BE2C (cell line): ENCODE measurements at regions not wholly inside any gene's neighbourhood (a gene's known extent, or its start where the extent isn't known, plus 50 kb on each side); places are given as distances from the start of the nearest gene placed in this dataset.

Source experiments
- DNase-seq: peaks from one replicate; pipeline ENCODE4 v3.0.0-alpha.2; 2020
- H3K27me3 ChIP-seq: fragments of 250-450 bp; sonication (Bioruptor Pico); 2 replicates; pipeline ENCODE4 v1.5.1; 2020; ENCODE audit warnings: mild to moderate bottlenecking
- H3K36me3 ChIP-seq: fragments of 250-450 bp; sonication (Bioruptor Pico); 2 replicates; pipeline ENCODE4 v1.5.1; 2020; ENCODE audit warnings: mild to moderate bottlenecking
- H3K4me1 ChIP-seq: fragments of 250-450 bp; sonication (Bioruptor Pico); 2 replicates; pipeline ENCODE4 v1.5.1; 2020
- H3K4me3 ChIP-seq: 2 replicates; pipeline ENCODE4 v1.5.1; 2011; ENCODE audit warnings: low read depth, low read length
- H3K9me3 ChIP-seq: fragments of 250-450 bp; sonication (Bioruptor Pico); 2 replicates; pipeline ENCODE4 v1.5.1; 2020
- TF ChIP-seq, protein P1 (sequence below): IDR thresholded peaks from 2 replicates; pipeline ENCODE4 v1.5.1; 2012; ENCODE audit warnings: mild to moderate bottlenecking, low read depth, low read length

DNA sequence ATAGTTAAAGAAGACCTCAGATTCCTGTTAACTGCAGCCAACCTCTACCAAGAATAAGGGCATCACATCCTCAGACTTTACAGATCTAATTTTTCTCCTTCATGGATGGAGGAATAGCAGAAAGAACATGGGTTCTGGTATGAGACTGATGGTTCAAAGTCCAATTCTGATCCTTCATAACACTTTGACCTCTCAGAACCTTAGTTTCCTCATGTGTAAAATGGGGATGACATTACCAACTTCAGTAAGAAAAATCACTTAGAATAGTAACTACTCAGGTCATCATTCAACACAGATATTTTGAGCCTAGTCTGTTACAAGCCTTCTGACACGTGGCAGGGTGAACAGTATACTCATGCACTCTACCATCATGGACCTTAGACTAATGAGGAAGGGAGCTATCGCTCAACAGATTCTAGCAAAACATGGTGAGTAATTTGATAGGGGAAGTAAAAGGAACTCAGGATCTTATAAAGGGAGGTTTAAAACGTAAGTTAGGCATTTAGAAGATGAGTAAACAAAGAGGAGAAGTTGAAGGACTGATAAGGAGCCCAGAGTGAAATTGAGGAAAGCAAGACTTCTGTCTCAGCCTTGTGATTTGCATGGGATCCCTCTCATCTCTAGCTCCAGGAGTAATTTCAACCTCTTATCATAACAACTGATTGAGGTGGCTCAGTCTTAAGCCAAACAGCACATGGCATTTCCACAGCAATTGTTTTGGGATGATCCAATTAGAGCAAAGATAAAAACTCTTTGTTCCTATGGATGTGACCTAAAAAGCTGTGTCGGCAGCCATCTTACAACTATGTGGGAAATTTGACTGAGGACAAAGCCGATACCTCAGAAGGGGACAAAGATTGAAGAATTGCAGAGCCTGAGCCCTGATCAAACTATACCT is 69.2 kb upstream of the TCF7L2 start:
- no peak for DNase-seq
- no peak overlapping the region for H3K4me3 ChIP-seq
- H3K9me3 ChIP-seq, result no peaks in the 10 kb centered on the region
- TF ChIP-seq, protein P1, sequence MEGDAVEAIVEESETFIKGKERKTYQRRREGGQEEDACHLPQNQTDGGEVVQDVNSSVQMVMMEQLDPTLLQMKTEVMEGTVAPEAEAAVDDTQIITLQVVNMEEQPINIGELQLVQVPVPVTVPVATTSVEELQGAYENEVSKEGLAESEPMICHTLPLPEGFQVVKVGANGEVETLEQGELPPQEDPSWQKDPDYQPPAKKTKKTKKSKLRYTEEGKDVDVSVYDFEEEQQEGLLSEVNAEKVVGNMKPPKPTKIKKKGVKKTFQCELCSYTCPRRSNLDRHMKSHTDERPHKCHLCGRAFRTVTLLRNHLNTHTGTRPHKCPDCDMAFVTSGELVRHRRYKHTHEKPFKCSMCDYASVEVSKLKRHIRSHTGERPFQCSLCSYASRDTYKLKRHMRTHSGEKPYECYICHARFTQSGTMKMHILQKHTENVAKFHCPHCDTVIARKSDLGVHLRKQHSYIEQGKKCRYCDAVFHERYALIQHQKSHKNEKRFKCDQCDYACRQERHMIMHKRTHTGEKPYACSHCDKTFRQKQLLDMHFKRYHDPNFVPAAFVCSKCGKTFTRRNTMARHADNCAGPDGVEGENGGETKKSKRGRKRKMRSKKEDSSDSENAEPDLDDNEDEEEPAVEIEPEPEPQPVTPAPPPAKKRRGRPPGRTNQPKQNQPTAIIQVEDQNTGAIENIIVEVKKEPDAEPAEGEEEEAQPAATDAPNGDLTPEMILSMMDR, result no peak
- no peaks in the 10 kb centered on the region; the same call in 1 of the 2 replicates for H3K36me3 ChIP-seq
- no peaks in the 10 kb centered on the region; the same call in 1 of the 2 replicates for H3K4me1 ChIP-seq
- H3K27me3 ChIP-seq, result no peaks in the 10 kb centered on the region

DNA sequence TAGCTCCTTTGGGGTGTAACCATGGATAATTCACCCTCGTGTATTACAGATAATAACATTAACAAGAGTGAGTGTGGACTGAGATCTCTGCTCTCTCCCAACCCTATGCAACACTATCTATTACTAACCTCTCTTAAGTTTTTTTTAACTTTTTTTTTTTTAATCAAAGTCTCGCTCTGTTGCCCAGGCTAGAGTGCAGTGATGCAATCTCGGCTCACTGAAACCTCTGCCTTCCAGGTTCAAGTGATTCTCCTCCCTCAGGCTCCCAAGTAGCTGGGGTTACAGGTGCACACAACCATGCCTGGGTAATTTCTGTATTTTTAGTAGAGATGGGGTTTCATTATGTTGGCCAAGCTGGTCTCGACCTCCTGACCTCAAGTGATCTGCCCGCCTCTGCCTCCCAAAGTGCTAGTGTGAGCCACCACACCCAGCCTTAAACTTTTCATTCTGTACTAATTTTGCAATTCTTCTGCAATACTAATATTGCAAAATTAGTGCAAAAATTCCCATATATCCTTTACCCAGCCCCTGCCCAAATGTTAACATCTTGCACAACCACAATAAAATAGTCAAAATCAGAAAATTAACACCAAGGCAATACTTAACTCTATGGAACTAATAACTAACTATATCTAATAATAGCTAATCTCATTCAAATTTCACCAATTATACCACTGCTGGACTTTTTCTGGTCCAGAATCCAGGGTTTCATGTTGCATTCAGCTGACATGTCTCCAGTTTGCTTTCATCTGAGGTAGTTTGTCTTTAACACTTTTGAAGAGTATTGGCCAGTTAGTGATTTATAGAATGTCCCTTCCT is 66.5 kb upstream of the TCF7L2 start:
- TF ChIP-seq, protein P1, result no peak
- DNase-seq, result no peak
- no peaks in the 10 kb centered on the region for H3K4me1 ChIP-seq

DNA sequence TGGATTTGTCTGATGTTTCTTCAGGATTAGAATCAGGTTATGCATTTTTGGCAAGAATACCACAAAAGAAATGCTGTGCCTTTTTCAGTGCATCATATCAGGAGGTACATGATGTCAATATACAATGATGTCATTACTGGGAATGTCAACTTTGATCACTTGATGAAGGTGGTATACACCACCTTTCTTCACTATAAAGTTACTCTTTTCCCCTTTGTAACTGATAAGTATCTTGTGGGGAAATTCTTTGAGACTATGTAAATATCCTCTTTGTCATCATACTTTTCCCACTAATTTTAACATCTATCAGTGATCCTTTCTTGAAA is 65.9 kb upstream of the TCF7L2 start:
- H3K27me3 ChIP-seq, result no peaks in the 10 kb centered on the region
- TF ChIP-seq, protein P1, result no peak
- no peaks in the 10 kb centered on the region; the same call in 1 of the 2 replicates for H3K36me3 ChIP-seq
- H3K4me1 ChIP-seq, result no peaks in the 10 kb centered on the region
- H3K4me3 ChIP-seq, result no peak overlapping the region
- no peaks in the 10 kb centered on the region for H3K9me3 ChIP-seq
- DNase-seq, result no peak

More for the DNA sequence above, 66.5 kb upstream of the TCF7L2 start:
- no peaks in the 10 kb centered on the region; the same call in 1 of the 2 replicates for H3K36me3 ChIP-seq
- H3K9me3 ChIP-seq, result no peaks in the 10 kb centered on the region
- no peak overlapping the region for H3K4me3 ChIP-seq
- H3K27me3 ChIP-seq, result no peaks in the 10 kb centered on the region

DNA sequence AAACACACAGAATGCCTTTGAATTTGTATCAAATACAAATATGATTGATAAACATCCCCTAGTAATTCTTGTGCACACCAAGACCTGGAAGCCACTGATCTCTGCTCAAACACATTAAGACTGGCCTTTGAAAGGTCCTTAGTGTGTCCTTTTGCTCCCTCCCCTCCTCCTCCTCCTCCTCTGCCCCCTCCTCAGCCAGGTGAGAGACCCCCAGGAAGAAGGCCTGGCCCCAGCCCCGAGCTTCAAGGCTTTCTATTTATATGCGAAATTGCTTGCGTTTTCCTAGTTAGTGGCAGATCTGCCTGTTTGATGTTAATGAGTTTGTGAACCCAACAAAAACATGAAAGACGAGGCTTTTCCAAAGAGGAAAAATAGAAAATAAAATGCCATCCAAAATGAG is 63.6 kb upstream of the TCF7L2 start:
- DNase-seq, result no peak
- Histone ChIP-seq H3K4me1 (no peaks in the 10 kb centered on the region), H3K9me3 (no peaks in the 10 kb centered on the region), H3K4me3 (no peak overlapping the region), H3K36me3 (no peaks in the 10 kb centered on the region), H3K27me3 (no peaks in the 10 kb centered on the region)
- TF ChIP-seq, protein P1, result no peak

DNA sequence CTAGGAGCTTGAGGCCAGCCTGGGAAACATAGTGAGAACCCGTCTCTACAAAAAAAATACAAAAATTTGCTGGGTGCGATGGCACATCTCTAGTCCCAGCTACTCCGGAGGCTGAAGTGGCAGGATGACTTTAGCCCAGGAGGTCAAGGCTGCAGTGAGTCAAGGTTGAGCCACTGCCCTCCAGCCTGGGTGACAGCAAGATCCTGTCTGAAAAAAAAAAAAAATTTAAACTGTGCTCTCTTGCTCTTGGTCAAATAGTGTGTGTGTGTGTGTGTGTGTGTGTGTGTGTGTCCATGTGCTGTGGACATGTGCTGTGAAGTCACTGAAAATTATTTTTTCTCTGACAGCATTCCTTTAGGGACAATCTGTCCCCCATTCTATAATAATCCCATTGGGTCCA is 62.1 kb upstream of the TCF7L2 start:
- TF ChIP-seq, protein P1, result no peak
- Histone ChIP-seq H3K4me1 (no peaks in the 10 kb centered on the region), H3K36me3 (no peaks in the 10 kb centered on the region), H3K27me3 (no peaks in the 10 kb centered on the region), H3K9me3 (no peaks in the 10 kb centered on the region), H3K4me3 (no peak overlapping the region)
- DNase-seq, result no peak
